Pancreas (tissue), 10 donors: ENCODE measurements at regions not wholly inside any gene's neighbourhood (a gene's known extent, or its start where the extent isn't known, plus 50 kb on each side); places are given as distances from the start of the nearest gene placed in this dataset.

Experiments
- ATAC-seq, 4 donors: fragments of 200-7000 bp; cut with Tn5 transposase; one replicate each; pipeline versions ENCODE4 v1.8.0 to v1.9.1; 2020; ENCODE audit warnings: mild to moderate bottlenecking in 4 of 4, moderate library complexity in 4 of 4
- DNase-seq, 6 donors: peaks; one replicate each; pipeline ENCODE4 v3.0.0-alpha.2; 2020
- FAIRE-seq: peaks from 2 replicates; lab custom pipeline; 2012; peaks lifted over from hg19 to GRCh38; lab: Jason Lieb, UNC
- H3K27ac ChIP-seq, 4 donors: fragments of 200-600 bp; sonication (generic); 1 replicate in 3 of 4; 2 replicates in 1 of 4; pipeline versions ENCODE4 v1.5.0 to v1.8.0; 2020
- H3K27me3 ChIP-seq, 4 donors: fragments of 200-600 bp; one replicate each; pipeline ENCODE4 v1.8.0; 2021
- H3K36me3 ChIP-seq, 3 donors: fragments of 200-600 bp; sonication (generic) in 1 of 3; one replicate each; pipeline versions ENCODE4 v1.5.0 to v1.8.0; 2020 to 2021
- H3K4me1 ChIP-seq, 3 donors: fragments of 200-600 bp; one replicate each; pipeline ENCODE4 v1.8.0; 2021
- H3K4me3 ChIP-seq, 4 donors: fragments of 200-600 bp; sonication (generic) in 2 of 4; one replicate each; pipeline versions ENCODE4 v1.5.0 to v1.8.0; 2020 to 2021
- H3K9me3 ChIP-seq, 4 donors: fragments of 200-600 bp; one replicate each; pipeline ENCODE4 v1.8.0; 2021
- CTCF ChIP-seq, 4 donors: fragments of 200-600 bp; sonication (generic) in 3 of 4; IDR thresholded peaks; one replicate each; pipeline versions ENCODE4 v1.5.0 to v1.8.0; 2021; ENCODE audit warnings: antibody characterized with exemption in 4 of 4
- WGBS, 2 donors: extraction: QIAGEN DNeasy Blood & Tissue Kit; methylation state at CpG; one replicate each; pipeline ENCODE4 v1.1.7; 2013; 5-methylcytosine and 5-hydroxymethylcytosine counted together
- intact Hi-C, 3 donors: fragments of 100-400 bp; cut with DNase I; formaldehyde crosslinking; loops; one replicate each; pipeline versions ENCODE4 v1.11.1 to v1.14.2; 2022
- donor health status: healthy with polysubstance abuse.
- donor health status: DM: no; HTN: no; CAD: no; lungs with moderate emphysema.
- donor health status: DM: no; HTN: no; CAD: no.
- donor health status: control.
- donor health status: control.
- donor health status: Bipolar disorder and iron deficiency.
- donor health status: DM: yes; HTN: yes; CAD: no.
- donor health status: DM: no; HTN: no; CAD: no.
- donor health status: DM: no; HTN: no; CAD: no.
- donor health status: DM: yes; HTN: yes; CAD: no.

GRCh38 chr3:154552338-154552737 lies 122.3 kb upstream of the GPR149 start:
- intact Hi-C loops: no loop called here
- DNase-seq (no peak), FAIRE-seq (no peak), ATAC-seq (no peak)
- no peak for TF ChIP-seq CTCF (IDR thresholded peaks at IDR 0.05)
- Histone ChIP-seq H3K27me3 (no peaks in the 10 kb centered on the region), H3K9me3 (no peaks in the 10 kb centered on the region), H3K27ac (no peak overlapping the region), H3K4me3 (no peak overlapping the region), H3K36me3 (no peaks in the 10 kb centered on the region), H3K4me1 (no peaks in the 10 kb centered on the region)
- WGBS, 2 donors: 14 to 22% methylated on average over 1 of the region's 1 CpG

GRCh38 chr3:154549391-154549790 lies 119.4 kb upstream of the GPR149 start:
- Histone ChIP-seq H3K4me1 (no peaks in the 10 kb centered on the region), H3K27ac (no peak overlapping the region), H3K9me3 (no peaks in the 10 kb centered on the region), H3K27me3 (no peaks in the 10 kb centered on the region), H3K36me3 (no peaks in the 10 kb centered on the region), H3K4me3 (no peak overlapping the region)
- no peak for TF ChIP-seq CTCF (IDR thresholded peaks at IDR 0.05)
- FAIRE-seq (no peak), ATAC-seq (no peak), DNase-seq (no peak)
- 39 to 46% methylated on average over 3 of the region's 3 CpGs for WGBS, 2 donors
- intact Hi-C loops: no loop called here

- Histone ChIP-seq H3K4me1 (no peaks in the 10 kb centered on the region), H3K9me3 (no peaks in the 10 kb centered on the region), H3K27ac (no peak overlapping the region), H3K4me3 (no peak overlapping the region), H3K27me3 (no peaks in the 10 kb centered on the region), H3K36me3 (no peaks in the 10 kb centered on the region)
- FAIRE-seq: no peak
- no peak for TF ChIP-seq CTCF (IDR thresholded peaks at IDR 0.05)
- ATAC-seq: no peak
- 59 to 66% methylated on average over 1 of the region's 1 CpG for WGBS, 2 donors
- intact Hi-C loops: no loop called here
- DNase-seq: no peak
These were observed 118.4 kb upstream of the GPR149 start for GRCh38 chr3:154548341-154548740.

GRCh38 chr3:154542837-154543236 lies 112.8 kb upstream of the GPR149 start:
- 37% methylated on average over 3 of the region's 3 CpGs for WGBS, 2 donors
- no peak for TF ChIP-seq CTCF (IDR thresholded peaks at IDR 0.05)
- Histone ChIP-seq H3K4me1 (no peaks in the 10 kb centered on the region), H3K36me3 (no peaks in the 10 kb centered on the region), H3K27ac (no peak overlapping the region), H3K4me3 (no peak overlapping the region), H3K27me3 (no peaks in the 10 kb centered on the region), H3K9me3 (no peaks in the 10 kb centered on the region)
- no peak for DNase-seq
- ATAC-seq: no peak
- intact Hi-C loops: no loop called here
- no peak for FAIRE-seq

GRCh38 chr3:154540950-154541604 lies 111.1 kb upstream of the GPR149 start:
- Histone ChIP-seq H3K9me3 (no peaks in the 10 kb centered on the region), H3K27me3 (no peaks in the 10 kb centered on the region), H3K4me1 (no peaks in the 10 kb centered on the region), H3K4me3 (no peak overlapping the region), H3K36me3 (no peaks in the 10 kb centered on the region), H3K27ac (no peak overlapping the region)
- DNase-seq (no peak), ATAC-seq (no peak), FAIRE-seq (no peak)
- 56 to 68% methylated on average over 2 of the region's 2 CpGs for WGBS, 2 donors
- intact Hi-C loops: no loop called here
- TF ChIP-seq CTCF (IDR thresholded peaks at IDR 0.05): no peak
